Stimulated activated naive CD8-positive, alpha-beta T cell treated with anti-CD3 and anti-CD28 coated beads, Interleukin-15, amount 100 ng/mL, for 72 hours (primary cell): ENCODE measurements at regions not wholly inside any gene's neighbourhood (a gene's known extent, or its start where the extent isn't known, plus 50 kb on each side); places are given as distances from the start of the nearest gene placed in this dataset.

Experiments
- ATAC-seq: fragments of 150-1000 bp; cut with Tn5 transposase; 2 replicates; pipeline ENCODE4 v1.10.0; 2021; ENCODE audit warnings: mild to moderate bottlenecking, moderate library complexity
- DNase-seq, 2 donors: peaks; one replicate each; pipeline ENCODE4 v3.0.0; 2021 to 2022
- H3K27ac Mint-ChIP-seq, 2 donors: one replicate each; pipeline ENCODE4 v1.8.0; 2022; ENCODE audit warnings: mild to moderate bottlenecking in 2 of 2, mixed read lengths in 2 of 2, moderate library complexity in 2 of 2
- H3K27me3 Mint-ChIP-seq: one replicate; pipeline ENCODE4 v1.8.0; 2022; ENCODE audit warnings: mixed read lengths
- H3K4me1 Mint-ChIP-seq: one replicate; pipeline ENCODE4 v1.8.0; 2022; ENCODE audit warnings: mild to moderate bottlenecking, mixed read lengths
- H3K4me3 Mint-ChIP-seq, 2 donors: one replicate each; pipeline ENCODE4 v1.8.0; 2022; ENCODE audit warnings: mild to moderate bottlenecking in 2 of 2, mixed read lengths in 2 of 2, moderate library complexity in 1 of 2
- H3K9me3 Mint-ChIP-seq, 2 donors: one replicate each; pipeline ENCODE4 v1.8.0; 2022; ENCODE audit warnings: mixed read lengths in 2 of 2

DNA sequence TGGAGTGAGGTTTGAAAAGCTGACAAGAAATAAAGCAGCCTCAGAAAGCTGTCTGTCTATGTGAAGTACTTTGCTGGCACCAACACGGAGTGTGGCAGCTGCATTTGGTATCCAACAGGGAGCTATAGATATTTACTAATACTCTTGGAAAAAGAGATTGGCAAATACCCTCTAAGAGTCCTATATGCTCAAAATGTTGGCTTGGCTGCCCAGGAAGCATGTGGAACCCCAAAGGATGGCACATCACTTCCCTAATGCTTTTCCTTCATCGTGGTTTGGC, 398.3 kb downstream of the TLE4 start:
- Mint-ChIP-seq H3K9me3 (peaks cover 4 to 15% of the 10 kb centered on the region in 2 donors), H3K27ac (no peak overlapping the region), H3K4me3 (no peak overlapping the region)

DNA sequence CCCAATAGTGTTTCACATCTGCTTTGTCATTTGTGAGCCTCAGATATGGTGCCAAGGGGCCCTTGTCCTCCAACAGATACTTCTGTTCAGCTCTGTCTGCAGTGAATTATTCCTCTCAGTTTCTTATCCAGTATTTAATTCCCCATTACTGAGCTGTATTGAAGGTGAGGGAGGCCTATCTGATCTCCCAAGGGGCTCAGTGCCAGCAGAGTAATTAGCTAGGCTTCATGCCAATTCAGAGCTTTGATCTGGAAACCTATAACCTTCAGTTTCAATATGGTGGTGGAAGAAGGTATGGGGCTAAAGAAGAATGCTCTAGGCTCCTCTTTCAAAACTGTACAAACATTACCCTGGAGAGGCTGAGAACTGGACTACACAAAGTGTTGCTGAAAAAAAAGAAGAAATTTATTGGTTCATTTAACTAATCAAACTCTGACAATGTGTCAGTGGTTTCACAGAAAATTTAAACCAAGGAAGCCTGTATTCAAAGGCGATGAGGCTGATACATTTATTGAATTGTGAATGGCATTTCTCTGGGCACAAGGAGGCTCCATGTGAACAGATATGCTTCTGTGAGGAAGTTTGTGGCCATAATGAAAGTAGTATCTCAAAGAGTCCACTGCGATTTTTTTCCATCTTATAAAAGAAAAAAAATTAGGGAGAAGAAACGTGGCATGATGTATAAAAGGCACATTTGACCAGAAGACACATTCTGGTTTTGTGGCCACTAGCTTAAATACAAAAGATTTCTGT, 397.8 kb downstream of the TLE4 start:
- ATAC-seq (no peak), DNase-seq (no peak)
- Mint-ChIP-seq H3K9me3 (peaks cover 4 to 15% of the 10 kb centered on the region in 2 donors), H3K27ac (no peak overlapping the region), H3K4me3 (no peak overlapping the region), H3K27me3 (peaks cover 28% of the 10 kb centered on the region), H3K4me1 (no peaks in the 10 kb centered on the region)

More for the DNA sequence above, 398.3 kb downstream of the TLE4 start:
- Mint-ChIP-seq H3K27me3 (peaks cover 28% of the 10 kb centered on the region), H3K4me1 (no peaks in the 10 kb centered on the region)
- DNase-seq (no peak), ATAC-seq (no peak)

GRCh38 chr9:79968533-79968932, 396.8 kb downstream of the TLE4 start:
- Mint-ChIP-seq H3K4me3 (no peak overlapping the region), H3K4me1 (no peaks in the 10 kb centered on the region), H3K9me3 (peaks cover 4 to 15% of the 10 kb centered on the region in 2 donors), H3K27me3 (peaks cover 28% of the 10 kb centered on the region), H3K27ac (no peak overlapping the region)
- ATAC-seq (no peak), DNase-seq (no peak)

DNA sequence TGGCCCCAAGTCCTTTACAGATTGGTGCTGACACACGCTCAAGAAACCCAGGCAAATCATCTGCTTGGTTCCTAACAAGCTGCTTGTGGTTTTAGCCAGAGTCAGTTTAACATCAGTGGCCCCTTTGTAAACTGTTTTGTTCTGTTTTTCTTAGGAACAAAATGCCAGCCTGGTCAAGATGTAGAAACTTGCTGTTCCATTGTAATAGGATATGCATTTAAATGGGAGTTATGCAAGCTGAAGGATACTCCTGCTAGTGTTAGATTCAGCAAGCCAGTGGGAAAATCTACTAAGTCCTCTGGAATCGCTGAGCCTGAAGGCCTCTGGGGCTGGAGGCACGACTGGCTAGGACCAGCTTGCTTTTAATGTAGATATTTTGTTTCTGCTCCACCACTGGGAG, 391.1 kb downstream of the TLE4 start:
- peaks cover 0 to under 1% of the 10 kb centered on the region in 2 donors for H3K9me3 Mint-ChIP-seq
- ATAC-seq (no peak), DNase-seq (no peak)
- no peak overlapping the region for H3K27ac Mint-ChIP-seq
- no peaks in the 10 kb centered on the region for H3K4me1 Mint-ChIP-seq
- H3K27me3 Mint-ChIP-seq, result peaks cover 9% of the 10 kb centered on the region
- H3K4me3 Mint-ChIP-seq, result no peak overlapping the region

GRCh38 chr9:79962150-79962549, 390.4 kb downstream of the TLE4 start:
- DNase-seq, result no peak
- Mint-ChIP-seq H3K27me3 (peaks cover 8% of the 10 kb centered on the region), H3K27ac (no peak overlapping the region), H3K4me1 (no peaks in the 10 kb centered on the region), H3K9me3 (no peaks in the 10 kb centered on the region), H3K4me3 (no peak overlapping the region)
- no peak for ATAC-seq

GRCh38 chr9:79955300-79955699, 383.5 kb downstream of the TLE4 start:
- H3K4me1 Mint-ChIP-seq, result no peaks in the 10 kb centered on the region
- peaks cover 10 to 12% of the 10 kb centered on the region in 2 donors for H3K9me3 Mint-ChIP-seq
- ATAC-seq (no peak), DNase-seq (peak; percentile 3 to 10)
- no peak overlapping the region for H3K27ac Mint-ChIP-seq
- H3K27me3 Mint-ChIP-seq, result no peaks in the 10 kb centered on the region
- no peak overlapping the region for H3K4me3 Mint-ChIP-seq

DNA sequence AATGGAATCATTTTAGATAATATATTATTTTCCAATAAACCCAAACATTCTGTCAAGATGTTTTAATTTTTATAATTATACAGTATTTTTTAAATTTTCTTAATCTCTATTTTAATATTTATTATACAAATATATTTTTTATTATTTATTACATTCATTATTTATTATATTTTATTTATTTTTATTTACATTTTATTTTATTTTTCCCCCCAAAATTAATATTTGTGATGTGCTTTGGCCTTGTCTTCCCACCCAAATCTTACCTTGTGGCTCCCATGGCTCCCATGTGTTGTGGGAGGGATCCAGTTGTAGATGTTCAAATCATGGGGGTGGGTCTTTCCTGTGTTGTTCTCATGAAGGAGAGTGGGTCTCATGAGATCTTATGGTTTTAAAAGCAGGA, 382.1 kb downstream of the TLE4 start:
- DNase-seq (no peak), ATAC-seq (no peak)
- H3K9me3 Mint-ChIP-seq, result peaks cover 10 to 12% of the 10 kb centered on the region in 2 donors
- H3K4me3 Mint-ChIP-seq, result no peak overlapping the region
- H3K4me1 Mint-ChIP-seq, result no peaks in the 10 kb centered on the region
- H3K27ac Mint-ChIP-seq, result no peak overlapping the region
- H3K27me3 Mint-ChIP-seq, result no peaks in the 10 kb centered on the region

DNA sequence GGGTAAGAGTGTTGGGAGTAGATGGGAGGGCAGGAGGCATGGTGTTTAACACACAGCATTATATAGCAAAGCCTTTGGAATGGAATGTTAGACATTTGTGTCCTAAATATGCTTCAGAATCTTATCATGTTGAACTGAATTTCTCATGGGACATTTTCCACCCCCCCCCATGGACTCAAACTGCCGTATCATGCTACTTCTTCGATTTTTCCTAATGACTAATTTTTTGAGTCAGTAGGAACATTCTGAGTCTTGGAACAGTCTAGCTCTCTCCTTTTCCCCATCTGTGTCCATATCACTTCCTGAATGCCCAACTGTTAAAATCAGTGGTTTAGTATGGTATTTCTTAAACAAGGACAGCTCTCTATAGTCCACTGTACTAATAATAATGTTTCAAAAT, 380.6 kb downstream of the TLE4 start:
- no peak for DNase-seq
- Mint-ChIP-seq H3K4me3 (no peak overlapping the region), H3K9me3 (peaks cover 10 to 12% of the 10 kb centered on the region in 2 donors), H3K4me1 (no peaks in the 10 kb centered on the region), H3K27me3 (no peaks in the 10 kb centered on the region), H3K27ac (no peak overlapping the region)
- no peak for ATAC-seq

GRCh38 chr9:79946712-79947111, 374.9 kb downstream of the TLE4 start:
- Mint-ChIP-seq H3K4me1 (no peaks in the 10 kb centered on the region), H3K27ac (no peak overlapping the region), H3K27me3 (no peaks in the 10 kb centered on the region), H3K9me3 (no peaks in the 10 kb centered on the region), H3K4me3 (no peak overlapping the region)
- no peak for ATAC-seq
- DNase-seq, result no peak

DNA sequence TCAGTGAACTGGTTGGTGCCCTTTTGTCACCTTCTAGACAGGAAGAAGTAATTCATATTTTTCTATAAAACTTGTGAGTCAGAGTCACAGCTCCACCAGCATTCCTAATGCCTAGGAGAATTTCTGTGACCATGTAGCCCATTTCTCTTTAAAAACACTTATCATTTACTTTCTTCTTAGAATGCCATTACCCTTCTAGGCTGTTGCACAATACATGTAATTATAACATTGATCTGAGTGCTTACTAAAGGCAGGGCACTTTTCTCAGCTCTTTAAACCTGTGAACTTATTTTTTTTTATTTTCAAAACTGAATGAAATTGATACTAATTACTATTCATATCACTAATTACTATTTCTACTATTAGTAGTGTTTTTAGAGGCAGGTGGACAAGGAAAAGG, 373.7 kb downstream of the TLE4 start:
- no peaks in the 10 kb centered on the region for H3K27me3 Mint-ChIP-seq
- no peaks in the 10 kb centered on the region for H3K4me1 Mint-ChIP-seq
- DNase-seq, result no peak
- peak overlapping the region in 1 of 2 donors; percentile 67 for H3K27ac Mint-ChIP-seq
- H3K9me3 Mint-ChIP-seq, result no peaks in the 10 kb centered on the region
- H3K4me3 Mint-ChIP-seq, result no peak overlapping the region
- no peak for ATAC-seq

- Mint-ChIP-seq H3K4me3 (no peak overlapping the region), H3K4me1 (no peaks in the 10 kb centered on the region), H3K27ac (peak overlapping the region in 1 of 2 donors; percentile 27), H3K27me3 (no peaks in the 10 kb centered on the region), H3K9me3 (no peaks in the 10 kb centered on the region)
- peak; percentile 64 for ATAC-seq
- no peak for DNase-seq
Observed at GRCh38 chr9:79945016-79945415, 373.3 kb downstream of the TLE4 start.

GRCh38 chr9:79940919-79941318, 369.2 kb downstream of the TLE4 start:
- ATAC-seq, result no peak
- peaks cover 6 to 7% of the 10 kb centered on the region in 2 donors for H3K9me3 Mint-ChIP-seq

GRCh38 chr9:79939819-79940218, 368.1 kb downstream of the TLE4 start:
- Mint-ChIP-seq H3K4me1 (no peaks in the 10 kb centered on the region), H3K9me3 (peaks cover 6 to 7% of the 10 kb centered on the region in 2 donors), H3K4me3 (no peak overlapping the region), H3K27ac (no peak overlapping the region), H3K27me3 (no peaks in the 10 kb centered on the region)
- no peak for DNase-seq
- ATAC-seq, result no peak

More at GRCh38 chr9:79940919-79941318, 369.2 kb downstream of the TLE4 start:
- H3K27ac Mint-ChIP-seq, result no peak overlapping the region
- H3K4me1 Mint-ChIP-seq, result no peaks in the 10 kb centered on the region
- H3K4me3 Mint-ChIP-seq, result no peak overlapping the region
- DNase-seq, result no peak
- no peaks in the 10 kb centered on the region for H3K27me3 Mint-ChIP-seq

- ATAC-seq (no peak), DNase-seq (no peak)
- Mint-ChIP-seq H3K4me3 (no peak overlapping the region), H3K27ac (no peak overlapping the region), H3K9me3 (peaks cover 6 to 7% of the 10 kb centered on the region in 2 donors), H3K27me3 (no peaks in the 10 kb centered on the region), H3K4me1 (no peaks in the 10 kb centered on the region)
Observed at GRCh38 chr9:79936336-79936735, 364.6 kb downstream of the TLE4 start.

GRCh38 chr9:79929285-79929684, 357.5 kb downstream of the TLE4 start:
- Mint-ChIP-seq H3K9me3 (no peaks in the 10 kb centered on the region), H3K27me3 (no peaks in the 10 kb centered on the region), H3K4me3 (no peak overlapping the region), H3K27ac (no peak overlapping the region), H3K4me1 (peaks cover 4% of the 10 kb centered on the region)
- DNase-seq (no peak), ATAC-seq (no peak)

- ATAC-seq (no peak), DNase-seq (no peak)
- Mint-ChIP-seq H3K27me3 (no peaks in the 10 kb centered on the region), H3K4me1 (peaks cover 4% of the 10 kb centered on the region), H3K27ac (no peak overlapping the region), H3K9me3 (no peaks in the 10 kb centered on the region), H3K4me3 (no peak overlapping the region)
Observed at GRCh38 chr9:79928661-79929223, 357.0 kb downstream of the TLE4 start.

DNA sequence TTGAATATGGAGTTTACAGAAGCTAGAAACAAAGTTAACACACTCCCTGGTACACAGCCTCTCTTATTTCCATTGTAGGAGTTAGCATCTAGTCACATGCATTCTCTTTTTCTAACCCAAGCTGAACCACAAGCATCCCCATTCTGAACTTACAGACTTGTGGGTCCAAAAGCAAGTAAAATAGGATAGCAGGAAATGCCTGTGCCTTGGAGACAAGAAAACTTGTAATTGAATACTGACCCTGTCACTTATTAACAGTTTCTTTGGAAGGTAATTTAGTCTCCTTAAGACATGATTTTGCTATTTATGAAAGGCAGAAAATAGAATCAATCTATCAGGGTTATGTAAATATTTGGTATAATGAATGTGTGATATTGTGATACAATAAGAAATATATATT, 353.6 kb downstream of the TLE4 start:
- Mint-ChIP-seq H3K4me1 (peaks cover 4% of the 10 kb centered on the region), H3K4me3 (no peak overlapping the region), H3K27me3 (no peaks in the 10 kb centered on the region), H3K27ac (no peak overlapping the region), H3K9me3 (no peaks in the 10 kb centered on the region)
- DNase-seq (no peak), ATAC-seq (no peak)
